ENCODE measurements at regions not wholly inside any gene's neighbourhood (a gene's known extent, or its start where the extent isn't known, plus 50 kb on each side); places are given as distances from the start of the nearest gene placed in this dataset.

DNA sequence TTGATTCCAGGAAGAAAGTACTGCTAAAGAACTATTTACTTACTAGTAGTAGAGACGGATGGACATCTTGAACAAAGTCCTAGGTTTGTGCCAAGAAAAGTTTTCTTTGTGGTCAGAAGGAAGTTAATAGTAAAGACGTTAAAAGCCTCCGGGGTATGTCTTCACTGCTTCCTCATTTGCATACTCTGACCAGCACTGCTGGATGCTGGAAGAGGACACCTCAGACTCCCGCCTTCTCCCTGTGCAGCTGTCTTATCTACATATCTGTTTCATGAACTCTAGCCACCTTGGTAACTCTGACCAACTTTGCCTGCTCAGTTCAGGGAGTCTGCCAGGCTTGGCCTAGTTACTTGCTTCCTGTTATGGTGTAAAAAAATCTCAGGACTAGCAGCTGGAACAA, 1109.1 kb upstream of the MIR17HG start:
- H3K4me1 ChIP-seq (ENCODE audit: control insufficient read depth in 4 of 4, insufficient read depth in 4 of 4, low read length in 3 of 4): no peaks in the 10 kb centered on the region
- H3K27ac ChIP-seq (ENCODE audit: low read depth in 1 of 2, low read length in 2 of 2): no peak overlapping the region
- H3K36me3 ChIP-seq (ENCODE audit: control insufficient read depth in 4 of 4, insufficient read depth in 3 of 4, low read depth in 1 of 4, low read length in 3 of 4): no peaks in the 10 kb centered on the region
- no peak for DNase-seq (ENCODE audit: low spot score)
- TF ChIP-seq EGR1 (IDR thresholded peaks at IDR 0.05; ENCODE audit: low read depth in 2 of 2) (no peak), YY1 (IDR thresholded peaks at IDR 0.05) (no peak), FOXA2 (IDR thresholded peaks at IDR 0.05) (no peak), HNF4G (IDR thresholded peaks at IDR 0.05) (no peak), SP1 (IDR thresholded peaks at IDR 0.05) (no peak), RAD21 (IDR thresholded peaks at IDR 0.05) (no peak), NR2F2 (IDR thresholded peaks at IDR 0.05) (no peak), FOXA1 (IDR thresholded peaks at IDR 0.05) (no peak), GABPA (IDR thresholded peaks at IDR 0.05 in 1 of 2, conservative IDR thresholded peaks at IDR 0.05 in 1 of 2) (no peak), HNF4A (conservative IDR thresholded peaks at IDR 0.05) (no peak)
- TF ChIP-seq, protein P1, sequence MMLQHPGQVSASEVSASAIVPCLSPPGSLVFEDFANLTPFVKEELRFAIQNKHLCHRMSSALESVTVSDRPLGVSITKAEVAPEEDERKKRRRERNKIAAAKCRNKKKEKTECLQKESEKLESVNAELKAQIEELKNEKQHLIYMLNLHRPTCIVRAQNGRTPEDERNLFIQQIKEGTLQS (IDR thresholded peaks at IDR 0.05): no peak
- TF ChIP-seq, protein P2, sequence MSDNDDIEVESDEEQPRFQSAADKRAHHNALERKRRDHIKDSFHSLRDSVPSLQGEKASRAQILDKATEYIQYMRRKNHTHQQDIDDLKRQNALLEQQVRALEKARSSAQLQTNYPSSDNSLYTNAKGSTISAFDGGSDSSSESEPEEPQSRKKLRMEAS (IDR thresholded peaks at IDR 0.05): no peak
- TF ChIP-seq, protein P3, sequence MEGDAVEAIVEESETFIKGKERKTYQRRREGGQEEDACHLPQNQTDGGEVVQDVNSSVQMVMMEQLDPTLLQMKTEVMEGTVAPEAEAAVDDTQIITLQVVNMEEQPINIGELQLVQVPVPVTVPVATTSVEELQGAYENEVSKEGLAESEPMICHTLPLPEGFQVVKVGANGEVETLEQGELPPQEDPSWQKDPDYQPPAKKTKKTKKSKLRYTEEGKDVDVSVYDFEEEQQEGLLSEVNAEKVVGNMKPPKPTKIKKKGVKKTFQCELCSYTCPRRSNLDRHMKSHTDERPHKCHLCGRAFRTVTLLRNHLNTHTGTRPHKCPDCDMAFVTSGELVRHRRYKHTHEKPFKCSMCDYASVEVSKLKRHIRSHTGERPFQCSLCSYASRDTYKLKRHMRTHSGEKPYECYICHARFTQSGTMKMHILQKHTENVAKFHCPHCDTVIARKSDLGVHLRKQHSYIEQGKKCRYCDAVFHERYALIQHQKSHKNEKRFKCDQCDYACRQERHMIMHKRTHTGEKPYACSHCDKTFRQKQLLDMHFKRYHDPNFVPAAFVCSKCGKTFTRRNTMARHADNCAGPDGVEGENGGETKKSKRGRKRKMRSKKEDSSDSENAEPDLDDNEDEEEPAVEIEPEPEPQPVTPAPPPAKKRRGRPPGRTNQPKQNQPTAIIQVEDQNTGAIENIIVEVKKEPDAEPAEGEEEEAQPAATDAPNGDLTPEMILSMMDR (IDR thresholded peaks at IDR 0.05; ENCODE audit: low read depth, low read length, missing input control): no peak
- TF ChIP-seq, protein P4, sequence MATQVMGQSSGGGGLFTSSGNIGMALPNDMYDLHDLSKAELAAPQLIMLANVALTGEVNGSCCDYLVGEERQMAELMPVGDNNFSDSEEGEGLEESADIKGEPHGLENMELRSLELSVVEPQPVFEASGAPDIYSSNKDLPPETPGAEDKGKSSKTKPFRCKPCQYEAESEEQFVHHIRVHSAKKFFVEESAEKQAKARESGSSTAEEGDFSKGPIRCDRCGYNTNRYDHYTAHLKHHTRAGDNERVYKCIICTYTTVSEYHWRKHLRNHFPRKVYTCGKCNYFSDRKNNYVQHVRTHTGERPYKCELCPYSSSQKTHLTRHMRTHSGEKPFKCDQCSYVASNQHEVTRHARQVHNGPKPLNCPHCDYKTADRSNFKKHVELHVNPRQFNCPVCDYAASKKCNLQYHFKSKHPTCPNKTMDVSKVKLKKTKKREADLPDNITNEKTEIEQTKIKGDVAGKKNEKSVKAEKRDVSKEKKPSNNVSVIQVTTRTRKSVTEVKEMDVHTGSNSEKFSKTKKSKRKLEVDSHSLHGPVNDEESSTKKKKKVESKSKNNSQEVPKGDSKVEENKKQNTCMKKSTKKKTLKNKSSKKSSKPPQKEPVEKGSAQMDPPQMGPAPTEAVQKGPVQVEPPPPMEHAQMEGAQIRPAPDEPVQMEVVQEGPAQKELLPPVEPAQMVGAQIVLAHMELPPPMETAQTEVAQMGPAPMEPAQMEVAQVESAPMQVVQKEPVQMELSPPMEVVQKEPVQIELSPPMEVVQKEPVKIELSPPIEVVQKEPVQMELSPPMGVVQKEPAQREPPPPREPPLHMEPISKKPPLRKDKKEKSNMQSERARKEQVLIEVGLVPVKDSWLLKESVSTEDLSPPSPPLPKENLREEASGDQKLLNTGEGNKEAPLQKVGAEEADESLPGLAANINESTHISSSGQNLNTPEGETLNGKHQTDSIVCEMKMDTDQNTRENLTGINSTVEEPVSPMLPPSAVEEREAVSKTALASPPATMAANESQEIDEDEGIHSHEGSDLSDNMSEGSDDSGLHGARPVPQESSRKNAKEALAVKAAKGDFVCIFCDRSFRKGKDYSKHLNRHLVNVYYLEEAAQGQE (IDR thresholded peaks at IDR 0.05): no peak
- TF ChIP-seq, protein P5, sequence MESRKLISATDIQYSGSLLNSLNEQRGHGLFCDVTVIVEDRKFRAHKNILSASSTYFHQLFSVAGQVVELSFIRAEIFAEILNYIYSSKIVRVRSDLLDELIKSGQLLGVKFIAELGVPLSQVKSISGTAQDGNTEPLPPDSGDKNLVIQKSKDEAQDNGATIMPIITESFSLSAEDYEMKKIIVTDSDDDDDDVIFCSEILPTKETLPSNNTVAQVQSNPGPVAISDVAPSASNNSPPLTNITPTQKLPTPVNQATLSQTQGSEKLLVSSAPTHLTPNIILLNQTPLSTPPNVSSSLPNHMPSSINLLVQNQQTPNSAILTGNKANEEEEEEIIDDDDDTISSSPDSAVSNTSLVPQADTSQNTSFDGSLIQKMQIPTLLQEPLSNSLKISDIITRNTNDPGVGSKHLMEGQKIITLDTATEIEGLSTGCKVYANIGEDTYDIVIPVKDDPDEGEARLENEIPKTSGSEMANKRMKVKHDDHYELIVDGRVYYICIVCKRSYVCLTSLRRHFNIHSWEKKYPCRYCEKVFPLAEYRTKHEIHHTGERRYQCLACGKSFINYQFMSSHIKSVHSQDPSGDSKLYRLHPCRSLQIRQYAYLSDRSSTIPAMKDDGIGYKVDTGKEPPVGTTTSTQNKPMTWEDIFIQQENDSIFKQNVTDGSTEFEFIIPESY (IDR thresholded peaks at IDR 0.05): no peak
- WGBS: 52% methylated on average over 4 of the region's 4 CpGs
- H3K9ac ChIP-seq (ENCODE audit: low read depth in 1 of 2, low read length in 2 of 2): no peak overlapping the region
- no peak overlapping the region for H3K4me3 ChIP-seq (ENCODE audit: low read depth in 1 of 3, low read length in 3 of 3)
- H3K27me3 ChIP-seq (ENCODE audit: control insufficient read depth in 4 of 4, insufficient read depth in 4 of 4, low read length in 3 of 4): no peaks in the 10 kb centered on the region
- no peaks in the 10 kb centered on the region for H3K9me3 ChIP-seq (ENCODE audit: control insufficient read depth in 4 of 4, low read length in 3 of 4)

DNA sequence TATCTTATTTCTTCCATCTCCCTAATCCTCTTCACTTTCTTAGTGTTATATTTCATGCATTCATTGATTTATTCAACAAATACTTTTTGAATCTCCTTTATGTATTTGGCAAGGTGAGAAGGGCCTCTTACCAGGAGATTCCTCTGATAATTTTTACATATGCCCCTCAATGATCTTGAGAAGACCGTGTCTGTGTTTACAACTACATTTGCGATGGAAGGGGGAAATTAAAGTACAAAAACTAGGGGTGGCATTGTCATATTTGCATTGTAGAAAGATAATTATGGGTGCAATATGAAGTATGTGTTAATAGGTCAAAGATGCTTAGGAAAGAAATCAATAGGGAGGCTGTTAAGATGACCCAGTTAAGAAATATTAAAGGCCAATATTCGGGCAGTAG, 1108.4 kb upstream of the MIR17HG start:
- Histone ChIP-seq H3K36me3 (ENCODE audit: control insufficient read depth in 4 of 4, insufficient read depth in 3 of 4, low read depth in 1 of 4, low read length in 3 of 4) (no peaks in the 10 kb centered on the region), H3K9me3 (ENCODE audit: control insufficient read depth in 4 of 4, low read length in 3 of 4) (no peaks in the 10 kb centered on the region), H3K27ac (ENCODE audit: low read depth in 1 of 2, low read length in 2 of 2) (no peak overlapping the region), H3K4me3 (ENCODE audit: low read depth in 1 of 3, low read length in 3 of 3) (no peak overlapping the region), H3K4me1 (ENCODE audit: control insufficient read depth in 4 of 4, insufficient read depth in 4 of 4, low read length in 3 of 4) (no peaks in the 10 kb centered on the region), H3K27me3 (ENCODE audit: control insufficient read depth in 4 of 4, insufficient read depth in 4 of 4, low read length in 3 of 4) (no peaks in the 10 kb centered on the region), H3K9ac (ENCODE audit: low read depth in 1 of 2, low read length in 2 of 2) (no peak overlapping the region)
- DNase-seq (ENCODE audit: low spot score): no peak
- TF ChIP-seq HNF4G (IDR thresholded peaks at IDR 0.05) (no peak), FOXA1 (IDR thresholded peaks at IDR 0.05) (no peak), EGR1 (IDR thresholded peaks at IDR 0.05; ENCODE audit: low read depth in 2 of 2) (no peak), JUND (IDR thresholded peaks at IDR 0.05) (no peak), FOXA2 (IDR thresholded peaks at IDR 0.05) (no peak), SP1 (IDR thresholded peaks at IDR 0.05) (no peak), HNF4A (conservative IDR thresholded peaks at IDR 0.05) (no peak), RXRA (IDR thresholded peaks at IDR 0.05) (no peak), TAF1 (conservative IDR thresholded peaks at IDR 0.05) (no peak), YY1 (IDR thresholded peaks at IDR 0.05) (no peak)
- TF ChIP-seq, protein P3 (IDR thresholded peaks at IDR 0.05; ENCODE audit: low read depth, low read length, missing input control): no peak
- TF ChIP-seq, protein P4 (IDR thresholded peaks at IDR 0.05): no peak
- WGBS: 84% methylated on average over 3 of the region's 3 CpGs

Data from liver (tissue), 8 donors.